ENCODE measurements at regions not wholly inside any gene's neighbourhood (a gene's known extent, or its start where the extent isn't known, plus 50 kb on each side); places are given as distances from the start of the nearest gene placed in this dataset.

- Histone ChIP-seq H3K9me3 (replicated peaks; ENCODE audit: insufficient read depth, low read length) (no peaks in the 10 kb centered on the region), H3K4me1 (ENCODE audit: low read length) (no peaks in the 10 kb centered on the region), H3K4me2 (ENCODE audit: low read depth, low read length) (no peak overlapping the region), H3F3A (ENCODE audit: insufficient read depth, low read length) (no peaks in the 10 kb centered on the region), H3K4me3 (ENCODE audit: low read length) (no peak overlapping the region), H3K36me3 (replicated peaks; ENCODE audit: insufficient read depth, low read length) (no peaks in the 10 kb centered on the region), H3K27me3 (replicated peaks; ENCODE audit: insufficient read depth, low read length) (no peaks in the 10 kb centered on the region), H3K9me2 (replicated peaks; ENCODE audit: insufficient read depth, low read length) (no peaks in the 10 kb centered on the region), H4K20me1 (ENCODE audit: insufficient read depth, low read length) (no peaks in the 10 kb centered on the region), H3K79me2 (ENCODE audit: low read length) (no peaks in the 10 kb centered on the region), H3K27ac (ENCODE audit: low read length) (no peak overlapping the region), H2AFZ (ENCODE audit: low read length) (no peak overlapping the region), H3K9ac (ENCODE audit: low read length) (no peak overlapping the region)
- TF ChIP-seq EZH2 (optimal IDR thresholded peaks at IDR 0.05; ENCODE audit: low read depth, low read length), result no peak
- no peak for TF ChIP-seq EZH2phosphoT487 (IDR thresholded peaks at IDR 0.05; ENCODE audit: low read length)
- DNase-seq, result no peak
Observed at GRCh38 chr14:60355768-60356167, 106.7 kb downstream of the PPM1A start.

GRCh38 chr14:60356386-60356785, 107.4 kb downstream of the PPM1A start:
- H3K36me3 ChIP-seq (replicated peaks; ENCODE audit: insufficient read depth, low read length), result no peaks in the 10 kb centered on the region
- H3K4me3 ChIP-seq (ENCODE audit: low read length), result no peak overlapping the region
- no peak for DNase-seq
- no peaks in the 10 kb centered on the region for H3F3A ChIP-seq (ENCODE audit: insufficient read depth, low read length)
- no peak overlapping the region for H3K27ac ChIP-seq (ENCODE audit: low read length)
- no peak overlapping the region for H3K4me2 ChIP-seq (ENCODE audit: low read depth, low read length)
- TF ChIP-seq CTCF (IDR thresholded peaks at IDR 0.05; ENCODE audit: low read length) (no peak), EZH2phosphoT487 (IDR thresholded peaks at IDR 0.05; ENCODE audit: low read length) (no peak), EZH2 (optimal IDR thresholded peaks at IDR 0.05; ENCODE audit: low read depth, low read length) (no peak)
- H2AFZ ChIP-seq (ENCODE audit: low read length), result no peak overlapping the region
- no peaks in the 10 kb centered on the region for H3K4me1 ChIP-seq (ENCODE audit: low read length)
- H3K9me2 ChIP-seq (replicated peaks; ENCODE audit: insufficient read depth, low read length), result no peaks in the 10 kb centered on the region
- no peaks in the 10 kb centered on the region for H3K79me2 ChIP-seq (ENCODE audit: low read length)
- H3K27me3 ChIP-seq (replicated peaks; ENCODE audit: insufficient read depth, low read length), result no peaks in the 10 kb centered on the region
- H3K9me3 ChIP-seq (replicated peaks; ENCODE audit: insufficient read depth, low read length), result no peaks in the 10 kb centered on the region
- H3K9ac ChIP-seq (ENCODE audit: low read length), result no peak overlapping the region
- H4K20me1 ChIP-seq (ENCODE audit: insufficient read depth, low read length), result no peaks in the 10 kb centered on the region

DNA sequence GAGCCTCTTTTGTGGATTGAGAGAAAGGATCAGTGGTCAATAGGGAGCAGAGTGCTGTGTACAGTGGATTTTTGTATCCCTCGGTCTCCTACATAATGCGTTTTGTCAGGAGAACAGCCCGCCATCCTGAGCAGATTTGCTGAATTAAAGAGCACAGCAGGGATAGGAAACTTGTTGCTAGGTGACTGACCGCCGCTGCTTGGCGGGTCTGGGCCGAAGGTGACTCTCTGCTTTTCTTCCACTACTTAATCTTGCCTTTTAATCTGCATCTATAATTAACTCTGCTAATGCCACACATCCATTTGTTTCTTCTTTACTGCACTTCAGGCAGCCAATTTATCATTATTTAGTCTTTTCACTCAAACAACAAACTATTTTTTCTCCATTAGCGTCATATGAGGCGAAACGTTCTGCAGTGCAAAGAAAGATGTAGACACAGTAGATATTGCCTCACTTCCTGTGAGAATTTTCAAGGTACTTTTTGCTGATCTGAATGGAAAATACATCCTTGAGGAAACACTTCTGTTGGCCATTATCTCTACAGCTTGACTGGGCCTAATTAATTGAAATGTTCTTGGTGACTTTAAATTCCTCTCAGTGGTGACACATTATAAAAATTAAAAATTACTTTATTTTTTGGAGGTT, 108.0 kb downstream of the PPM1A start:
- no peaks in the 10 kb centered on the region for H3K79me2 ChIP-seq (ENCODE audit: low read length)
- H3K4me1 ChIP-seq (ENCODE audit: low read length), result no peaks in the 10 kb centered on the region
- H3F3A ChIP-seq (ENCODE audit: insufficient read depth, low read length), result no peaks in the 10 kb centered on the region
- no peak overlapping the region for H3K4me3 ChIP-seq (ENCODE audit: low read length)
- no peak overlapping the region for H3K9ac ChIP-seq (ENCODE audit: low read length)
- no peaks in the 10 kb centered on the region for H3K36me3 ChIP-seq (replicated peaks; ENCODE audit: insufficient read depth, low read length)
- no peaks in the 10 kb centered on the region for H3K27me3 ChIP-seq (replicated peaks; ENCODE audit: insufficient read depth, low read length)
- no peaks in the 10 kb centered on the region for H4K20me1 ChIP-seq (ENCODE audit: insufficient read depth, low read length)
- H3K4me2 ChIP-seq (ENCODE audit: low read depth, low read length), result no peak overlapping the region
- no peaks in the 10 kb centered on the region for H3K9me2 ChIP-seq (replicated peaks; ENCODE audit: insufficient read depth, low read length)
- H2AFZ ChIP-seq (ENCODE audit: low read length), result no peak overlapping the region
- no peak for TF ChIP-seq EZH2 (optimal IDR thresholded peaks at IDR 0.05; ENCODE audit: low read depth, low read length)
- TF ChIP-seq EZH2phosphoT487 (IDR thresholded peaks at IDR 0.05; ENCODE audit: low read length), result no peak
- H3K9me3 ChIP-seq (replicated peaks; ENCODE audit: insufficient read depth, low read length), result no peaks in the 10 kb centered on the region
- no peak overlapping the region for H3K27ac ChIP-seq (ENCODE audit: low read length)
- DNase-seq, result no peak

DNA sequence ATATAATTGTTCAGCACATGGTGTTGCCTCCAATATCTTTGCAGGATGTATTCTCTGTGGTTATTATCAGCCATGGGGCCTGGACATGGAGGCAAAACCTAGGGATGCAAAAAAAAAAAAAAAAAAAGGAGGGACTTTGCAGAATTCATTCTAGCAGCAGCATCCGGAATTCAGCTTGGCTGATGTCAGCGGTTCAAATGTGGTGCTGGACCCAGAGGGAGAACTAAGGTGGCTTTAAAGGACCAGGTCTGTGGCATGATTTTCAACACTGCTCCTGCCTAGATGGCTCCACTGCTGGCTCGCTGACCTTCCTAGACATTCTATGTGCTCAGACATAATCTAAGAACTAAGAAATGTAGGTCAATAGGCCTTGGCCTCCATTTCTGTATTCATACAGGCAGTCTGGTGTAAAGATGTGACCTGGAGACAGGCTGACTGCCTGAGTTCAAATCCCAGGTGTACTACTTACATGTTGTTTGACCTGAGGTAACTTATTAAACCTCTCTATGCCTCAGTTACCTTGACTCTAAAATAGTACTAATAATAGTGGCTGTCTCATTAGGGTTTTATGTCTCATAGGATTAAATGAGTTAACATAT, 108.6 kb downstream of the PPM1A start:
- Histone ChIP-seq H3K9me3 (replicated peaks; ENCODE audit: insufficient read depth, low read length) (no peaks in the 10 kb centered on the region), H3K4me3 (ENCODE audit: low read length) (no peak overlapping the region), H3K9me2 (replicated peaks; ENCODE audit: insufficient read depth, low read length) (no peaks in the 10 kb centered on the region), H3K9ac (ENCODE audit: low read length) (no peak overlapping the region), H3K27me3 (replicated peaks; ENCODE audit: insufficient read depth, low read length) (no peaks in the 10 kb centered on the region), H3F3A (ENCODE audit: insufficient read depth, low read length) (no peaks in the 10 kb centered on the region), H3K27ac (ENCODE audit: low read length) (no peak overlapping the region), H4K20me1 (ENCODE audit: insufficient read depth, low read length) (no peaks in the 10 kb centered on the region), H3K4me2 (ENCODE audit: low read depth, low read length) (no peak overlapping the region), H3K36me3 (replicated peaks; ENCODE audit: insufficient read depth, low read length) (no peaks in the 10 kb centered on the region), H2AFZ (ENCODE audit: low read length) (no peak overlapping the region), H3K79me2 (ENCODE audit: low read length) (no peaks in the 10 kb centered on the region), H3K4me1 (ENCODE audit: low read length) (no peaks in the 10 kb centered on the region)
- DNase-seq, result no peak
- no peak for TF ChIP-seq CTCF (IDR thresholded peaks at IDR 0.05; ENCODE audit: low read length)
- TF ChIP-seq EZH2phosphoT487 (IDR thresholded peaks at IDR 0.05; ENCODE audit: low read length), result no peak
- no peak for TF ChIP-seq EZH2 (optimal IDR thresholded peaks at IDR 0.05; ENCODE audit: low read depth, low read length)

All from MM.1S (cell line).